HL-60 (cell line): ENCODE measurements at regions not wholly inside any gene's neighbourhood (a gene's known extent, or its start where the extent isn't known, plus 50 kb on each side); places are given as distances from the start of the nearest gene placed in this dataset.

Experiments used
- DNase-seq, 2 experiments: peaks; one replicate each; pipeline ENCODE4 v3.0.0-alpha.2; 2010 to 2020; ENCODE audit warnings: low read depth in 1 of 2, low spot score in 1 of 2
- H3K27ac ChIP-seq: fragments of 250-450 bp; sonication (Bioruptor Pico); replicated peaks from 2 replicates; pipeline ENCODE4 v1.5.1; 2020; ENCODE audit warnings: mild to moderate bottlenecking, moderate library complexity
- H3K27me3 ChIP-seq: fragments of 250-450 bp; sonication (Bioruptor Pico); 2 replicates; pipeline ENCODE4 v1.5.1; 2021; ENCODE audit warnings: mild to moderate bottlenecking, moderate library complexity; ENCODE audit not compliant: insufficient read depth, poor library complexity, severe bottlenecking
- H3K4me3 ChIP-seq: replicated peaks from 2 replicates; pipeline ENCODE4 v1.5.1; 2011; ENCODE audit warnings: mild to moderate bottlenecking, control low read depth, low read length; ENCODE audit not compliant: insufficient read depth
- CTCF ChIP-seq: IDR thresholded peaks from one replicate; pipeline ENCODE4 v1.5.1; 2011; ENCODE audit warnings: low read length, control low read depth, inconsistent platforms; ENCODE audit not compliant: insufficient read depth
- GABPA ChIP-seq: IDR thresholded peaks from 2 replicates; pipeline ENCODE4 v1.6.1; 2012; ENCODE audit warnings: low read depth
- POLR2AphosphoS5 ChIP-seq: IDR thresholded peaks from 2 replicates; pipeline ENCODE4 v1.6.1; 2012; ENCODE audit warnings: low read depth
- REST ChIP-seq: IDR thresholded peaks from 2 replicates; pipeline ENCODE4 v1.6.1; 2012; ENCODE audit warnings: low read depth; ENCODE audit not compliant: insufficient replicate concordance
- SPI1 ChIP-seq: IDR thresholded peaks from 2 replicates; pipeline ENCODE4 v1.6.1; 2012; ENCODE audit warnings: low read depth, mild to moderate bottlenecking, borderline replicate concordance

- Histone ChIP-seq H3K27me3 (no peaks in the 10 kb centered on the region), H3K4me3 (no peak overlapping the region), H3K27ac (no peak overlapping the region)
- DNase-seq = no peak
- TF ChIP-seq POLR2AphosphoS5 (no peak), CTCF (no peak), GABPA (no peak), SPI1 (no peak), REST (no peak)
These were observed 370.9 kb downstream of the AEBP2 start for GRCh38 chr12:19810213-19810612.

- no peaks in the 10 kb centered on the region for H3K27me3 ChIP-seq
These were observed 372.6 kb downstream of the AEBP2 start for GRCh38 chr12:19811922-19812321.

GRCh38 chr12:19819231-19819630 is 379.9 kb downstream of the AEBP2 start:
- Histone ChIP-seq H3K27me3 (no peaks in the 10 kb centered on the region), H3K4me3 (no peak overlapping the region), H3K27ac (no peak overlapping the region)
- DNase-seq = no peak
- TF ChIP-seq SPI1 (no peak), POLR2AphosphoS5 (no peak), GABPA (no peak), REST (no peak), CTCF (no peak)

More at GRCh38 chr12:19811922-19812321, 372.6 kb downstream of the AEBP2 start:
- no peak for TF ChIP-seq SPI1
- no peak for TF ChIP-seq REST
- TF ChIP-seq CTCF = no peak
- TF ChIP-seq GABPA = no peak
- Histone ChIP-seq H3K27ac (no peak overlapping the region), H3K4me3 (no peak overlapping the region)
- no peak for DNase-seq
